ENCODE measurements at regions not wholly inside any gene's neighbourhood (a gene's known extent, or its start where the extent isn't known, plus 50 kb on each side); places are given as distances from the start of the nearest gene placed in this dataset.

DNA sequence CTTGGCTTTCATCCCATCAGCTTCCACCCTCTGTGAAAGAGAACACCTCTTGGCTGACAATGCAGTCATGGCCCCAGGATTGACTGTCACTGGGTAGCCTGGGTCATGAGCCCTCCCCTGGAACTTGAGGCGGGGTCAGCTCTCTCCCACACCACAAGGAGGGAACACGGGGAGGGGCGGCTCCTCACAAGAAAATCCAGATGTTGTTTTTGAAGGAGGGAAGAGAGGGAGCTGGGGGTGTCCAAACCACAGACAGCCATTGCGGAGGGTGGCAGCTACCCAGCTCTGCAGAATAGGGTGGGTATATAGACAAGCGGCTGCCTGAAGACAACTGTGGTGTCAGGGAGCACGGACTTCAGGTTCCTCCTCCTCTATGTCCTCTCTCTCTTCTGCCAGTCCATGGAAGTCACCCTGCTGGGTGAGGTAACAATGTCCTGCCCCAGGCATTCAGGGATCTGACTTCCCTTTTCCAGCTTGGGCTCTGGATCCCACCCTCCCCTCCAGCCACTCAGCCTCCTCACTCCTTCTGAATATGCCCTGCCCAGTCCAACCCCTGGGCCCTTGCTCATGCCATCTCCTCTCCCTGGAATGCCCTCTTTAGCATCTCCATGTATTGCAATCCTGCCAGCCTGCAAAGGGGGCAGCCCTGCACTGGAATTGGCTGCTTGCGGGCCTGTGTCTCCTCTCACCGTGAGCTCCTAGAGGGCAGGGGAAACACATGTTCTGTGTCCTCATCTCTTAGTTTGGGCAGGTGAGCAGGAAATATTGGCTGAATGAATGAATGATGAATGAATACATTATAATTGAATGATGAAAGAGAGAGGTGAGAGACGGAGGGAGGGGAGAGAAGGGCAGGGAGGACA, 60.9 kb upstream of the RUNX3 start:
- BruUV-seq (replicated peaks), result no TSS peak
- ATAC-seq, result 0 out of 2 replicates have a peak, but pooled peaks have one; percentile 59

DNA sequence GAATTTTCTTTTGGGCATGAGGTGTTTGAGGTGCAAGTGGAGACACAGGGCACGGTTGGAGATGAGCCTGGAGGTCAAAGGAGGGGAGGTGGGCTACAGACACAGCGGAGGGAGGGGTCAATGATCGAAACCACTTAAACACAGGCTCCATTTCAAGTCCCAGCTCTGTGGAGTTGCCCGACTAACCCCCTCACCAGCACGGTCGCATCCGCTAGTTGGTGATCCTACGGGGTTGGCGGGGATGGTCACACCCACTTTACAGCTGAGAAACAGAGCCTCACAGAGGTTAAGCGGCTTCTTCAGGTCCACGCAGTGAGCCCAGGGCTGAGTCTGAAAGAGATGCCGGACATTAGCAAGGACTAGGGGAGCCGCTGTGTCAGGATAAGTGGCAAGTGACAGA, 60.1 kb upstream of the RUNX3 start:
- DNase-seq (ENCODE audit: low read depth, low spot score) (no peak), ATAC-seq (no peak)
- ChIA-PET CTCF (no interaction called here), POLR2A (no interaction called here)
- intact Hi-C loops (cut with micrococcal nuclease; ENCODE audit: unreplicated experiment), result no loop called here
- TF ChIP-seq SIN3A (IDR thresholded peaks at IDR 0.05; ENCODE audit: borderline replicate concordance, insufficient read depth, low read depth, low read length) (no peak), TCF7L2 (IDR thresholded peaks at IDR 0.05; ENCODE audit: low read depth, low read length) (no peak), POLR2AphosphoS5 (IDR thresholded peaks at IDR 0.05; ENCODE audit: low read depth, low read length) (no peak)
- TF ChIP-seq, protein P1, sequence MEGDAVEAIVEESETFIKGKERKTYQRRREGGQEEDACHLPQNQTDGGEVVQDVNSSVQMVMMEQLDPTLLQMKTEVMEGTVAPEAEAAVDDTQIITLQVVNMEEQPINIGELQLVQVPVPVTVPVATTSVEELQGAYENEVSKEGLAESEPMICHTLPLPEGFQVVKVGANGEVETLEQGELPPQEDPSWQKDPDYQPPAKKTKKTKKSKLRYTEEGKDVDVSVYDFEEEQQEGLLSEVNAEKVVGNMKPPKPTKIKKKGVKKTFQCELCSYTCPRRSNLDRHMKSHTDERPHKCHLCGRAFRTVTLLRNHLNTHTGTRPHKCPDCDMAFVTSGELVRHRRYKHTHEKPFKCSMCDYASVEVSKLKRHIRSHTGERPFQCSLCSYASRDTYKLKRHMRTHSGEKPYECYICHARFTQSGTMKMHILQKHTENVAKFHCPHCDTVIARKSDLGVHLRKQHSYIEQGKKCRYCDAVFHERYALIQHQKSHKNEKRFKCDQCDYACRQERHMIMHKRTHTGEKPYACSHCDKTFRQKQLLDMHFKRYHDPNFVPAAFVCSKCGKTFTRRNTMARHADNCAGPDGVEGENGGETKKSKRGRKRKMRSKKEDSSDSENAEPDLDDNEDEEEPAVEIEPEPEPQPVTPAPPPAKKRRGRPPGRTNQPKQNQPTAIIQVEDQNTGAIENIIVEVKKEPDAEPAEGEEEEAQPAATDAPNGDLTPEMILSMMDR (IDR thresholded peaks at IDR 0.05), result no peak
- TF ChIP-seq, protein P2, sequence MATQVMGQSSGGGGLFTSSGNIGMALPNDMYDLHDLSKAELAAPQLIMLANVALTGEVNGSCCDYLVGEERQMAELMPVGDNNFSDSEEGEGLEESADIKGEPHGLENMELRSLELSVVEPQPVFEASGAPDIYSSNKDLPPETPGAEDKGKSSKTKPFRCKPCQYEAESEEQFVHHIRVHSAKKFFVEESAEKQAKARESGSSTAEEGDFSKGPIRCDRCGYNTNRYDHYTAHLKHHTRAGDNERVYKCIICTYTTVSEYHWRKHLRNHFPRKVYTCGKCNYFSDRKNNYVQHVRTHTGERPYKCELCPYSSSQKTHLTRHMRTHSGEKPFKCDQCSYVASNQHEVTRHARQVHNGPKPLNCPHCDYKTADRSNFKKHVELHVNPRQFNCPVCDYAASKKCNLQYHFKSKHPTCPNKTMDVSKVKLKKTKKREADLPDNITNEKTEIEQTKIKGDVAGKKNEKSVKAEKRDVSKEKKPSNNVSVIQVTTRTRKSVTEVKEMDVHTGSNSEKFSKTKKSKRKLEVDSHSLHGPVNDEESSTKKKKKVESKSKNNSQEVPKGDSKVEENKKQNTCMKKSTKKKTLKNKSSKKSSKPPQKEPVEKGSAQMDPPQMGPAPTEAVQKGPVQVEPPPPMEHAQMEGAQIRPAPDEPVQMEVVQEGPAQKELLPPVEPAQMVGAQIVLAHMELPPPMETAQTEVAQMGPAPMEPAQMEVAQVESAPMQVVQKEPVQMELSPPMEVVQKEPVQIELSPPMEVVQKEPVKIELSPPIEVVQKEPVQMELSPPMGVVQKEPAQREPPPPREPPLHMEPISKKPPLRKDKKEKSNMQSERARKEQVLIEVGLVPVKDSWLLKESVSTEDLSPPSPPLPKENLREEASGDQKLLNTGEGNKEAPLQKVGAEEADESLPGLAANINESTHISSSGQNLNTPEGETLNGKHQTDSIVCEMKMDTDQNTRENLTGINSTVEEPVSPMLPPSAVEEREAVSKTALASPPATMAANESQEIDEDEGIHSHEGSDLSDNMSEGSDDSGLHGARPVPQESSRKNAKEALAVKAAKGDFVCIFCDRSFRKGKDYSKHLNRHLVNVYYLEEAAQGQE (IDR thresholded peaks at IDR 0.05; ENCODE audit: insufficient read depth in 1 of 2, low read depth in 2 of 2, low read length in 1 of 2), result no peak
- H3K4me1 ChIP-seq (ENCODE audit: control insufficient read depth, insufficient read depth, low read length), result no peaks in the 10 kb centered on the region
- in situ Hi-C loops (cut with HindIII; ENCODE audit: low pct_unique_long_range_greater_than_20kb, low sequenced_read_pairs), result no loop called here
- no peaks in the 10 kb centered on the region for H3K36me3 ChIP-seq (ENCODE audit: control insufficient read depth, insufficient read depth, low read length)
- no peak overlapping the region for H3K27ac ChIP-seq (ENCODE audit: low read length)
- no peak overlapping the region for H3K4me3 ChIP-seq (ENCODE audit: low read depth in 2 of 2, low read length in 2 of 2)
- H3K27me3 ChIP-seq (ENCODE audit: control insufficient read depth, insufficient read depth, low read length), result no peaks in the 10 kb centered on the region
- no peaks in the 10 kb centered on the region for H3K9me3 ChIP-seq (ENCODE audit: control insufficient read depth, insufficient read depth, low read depth, low read length)
- BruUV-seq (replicated peaks), result no TSS peak

More for the DNA sequence above, 60.9 kb upstream of the RUNX3 start:
- Histone ChIP-seq H3K36me3 (ENCODE audit: control insufficient read depth, insufficient read depth, low read length) (no peaks in the 10 kb centered on the region), H3K27ac (ENCODE audit: low read length) (no peak overlapping the region), H3K9me3 (ENCODE audit: control insufficient read depth, insufficient read depth, low read depth, low read length) (no peaks in the 10 kb centered on the region), H3K27me3 (ENCODE audit: control insufficient read depth, insufficient read depth, low read length) (no peaks in the 10 kb centered on the region), H3K4me1 (ENCODE audit: control insufficient read depth, insufficient read depth, low read length) (no peaks in the 10 kb centered on the region), H3K4me3 (ENCODE audit: low read depth in 2 of 2, low read length in 2 of 2) (no peak overlapping the region)
- intact Hi-C loops (cut with micrococcal nuclease; ENCODE audit: unreplicated experiment) (no loop called here), in situ Hi-C loops (cut with HindIII; ENCODE audit: low pct_unique_long_range_greater_than_20kb, low sequenced_read_pairs) (no loop called here)
- DNase-seq (ENCODE audit: low read depth, low spot score), result no peak
- TF ChIP-seq, protein P1 (IDR thresholded peaks at IDR 0.05), result no peak
- POLR2A ChIA-PET, result interaction anchor here (0.6 kb wide), 1 partner anchor 426 kb away, joined by 6 read pairs; no protein-coding TSS in a partner anchor
- CTCF ChIA-PET, result interaction anchor here (1.1 kb wide), 1 partner anchor 50 kb away, joined by 5 read pairs; no protein-coding TSS in a partner anchor
